GM12874 (cell line): ENCODE measurements at regions not wholly inside any gene's neighbourhood (a gene's known extent, or its start where the extent isn't known, plus 50 kb on each side); places are given as distances from the start of the nearest gene placed in this dataset.

ENCODE experiments used
- TF ChIP-seq, protein P1 (sequence below): IDR thresholded peaks from 2 replicates; pipeline ENCODE4 v1.5.1; 2011; ENCODE audit warnings: low read depth, mild to moderate bottlenecking, control low read depth, low read length, moderate library complexity; ENCODE audit not compliant: insufficient read depth

GRCh38 chr18:45379903-45380302 is 235.4 kb upstream of the SLC14A2 start:
- TF ChIP-seq, protein P1, sequence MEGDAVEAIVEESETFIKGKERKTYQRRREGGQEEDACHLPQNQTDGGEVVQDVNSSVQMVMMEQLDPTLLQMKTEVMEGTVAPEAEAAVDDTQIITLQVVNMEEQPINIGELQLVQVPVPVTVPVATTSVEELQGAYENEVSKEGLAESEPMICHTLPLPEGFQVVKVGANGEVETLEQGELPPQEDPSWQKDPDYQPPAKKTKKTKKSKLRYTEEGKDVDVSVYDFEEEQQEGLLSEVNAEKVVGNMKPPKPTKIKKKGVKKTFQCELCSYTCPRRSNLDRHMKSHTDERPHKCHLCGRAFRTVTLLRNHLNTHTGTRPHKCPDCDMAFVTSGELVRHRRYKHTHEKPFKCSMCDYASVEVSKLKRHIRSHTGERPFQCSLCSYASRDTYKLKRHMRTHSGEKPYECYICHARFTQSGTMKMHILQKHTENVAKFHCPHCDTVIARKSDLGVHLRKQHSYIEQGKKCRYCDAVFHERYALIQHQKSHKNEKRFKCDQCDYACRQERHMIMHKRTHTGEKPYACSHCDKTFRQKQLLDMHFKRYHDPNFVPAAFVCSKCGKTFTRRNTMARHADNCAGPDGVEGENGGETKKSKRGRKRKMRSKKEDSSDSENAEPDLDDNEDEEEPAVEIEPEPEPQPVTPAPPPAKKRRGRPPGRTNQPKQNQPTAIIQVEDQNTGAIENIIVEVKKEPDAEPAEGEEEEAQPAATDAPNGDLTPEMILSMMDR, result no peak

DNA sequence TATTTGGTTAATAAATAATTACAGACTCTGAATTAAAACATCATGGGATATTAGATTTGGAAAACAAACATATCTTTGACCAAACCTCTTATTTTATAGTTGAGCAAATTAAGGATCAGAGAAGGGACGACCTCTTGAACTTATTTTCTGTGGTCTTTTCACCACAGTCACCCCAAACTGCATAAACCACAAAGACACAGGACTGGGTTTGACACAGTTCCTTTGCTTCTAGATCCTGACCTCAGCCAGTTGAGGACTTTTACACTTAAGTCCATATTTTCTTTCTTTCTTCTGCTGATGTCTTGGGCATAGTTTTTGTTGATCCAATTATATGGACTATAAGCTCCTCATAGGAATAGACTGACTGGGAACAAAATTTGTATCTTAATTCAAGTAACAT is 234.0 kb upstream of the SLC14A2 start:
- TF ChIP-seq, protein P1, result no peak

DNA sequence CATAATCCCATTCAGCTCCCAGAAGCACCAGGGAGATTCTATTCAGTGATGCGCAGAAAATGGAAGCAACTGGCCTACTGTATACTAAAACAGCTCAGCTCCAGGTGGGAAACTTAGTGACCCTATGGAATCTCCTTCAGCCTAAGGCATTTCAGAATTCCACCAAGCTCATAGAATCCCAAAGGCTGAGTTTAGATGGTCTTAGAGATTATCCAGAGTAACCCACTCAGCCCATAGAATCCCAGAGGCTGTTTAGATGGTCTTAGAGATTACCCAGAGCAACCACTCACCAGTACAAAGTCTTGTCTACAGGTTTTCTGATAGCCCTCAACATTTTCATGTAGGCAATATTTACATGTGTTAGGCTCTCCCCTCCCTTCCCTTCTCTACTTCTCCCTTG is 232.0 kb upstream of the SLC14A2 start:
- TF ChIP-seq, protein P1, result no peak

DNA sequence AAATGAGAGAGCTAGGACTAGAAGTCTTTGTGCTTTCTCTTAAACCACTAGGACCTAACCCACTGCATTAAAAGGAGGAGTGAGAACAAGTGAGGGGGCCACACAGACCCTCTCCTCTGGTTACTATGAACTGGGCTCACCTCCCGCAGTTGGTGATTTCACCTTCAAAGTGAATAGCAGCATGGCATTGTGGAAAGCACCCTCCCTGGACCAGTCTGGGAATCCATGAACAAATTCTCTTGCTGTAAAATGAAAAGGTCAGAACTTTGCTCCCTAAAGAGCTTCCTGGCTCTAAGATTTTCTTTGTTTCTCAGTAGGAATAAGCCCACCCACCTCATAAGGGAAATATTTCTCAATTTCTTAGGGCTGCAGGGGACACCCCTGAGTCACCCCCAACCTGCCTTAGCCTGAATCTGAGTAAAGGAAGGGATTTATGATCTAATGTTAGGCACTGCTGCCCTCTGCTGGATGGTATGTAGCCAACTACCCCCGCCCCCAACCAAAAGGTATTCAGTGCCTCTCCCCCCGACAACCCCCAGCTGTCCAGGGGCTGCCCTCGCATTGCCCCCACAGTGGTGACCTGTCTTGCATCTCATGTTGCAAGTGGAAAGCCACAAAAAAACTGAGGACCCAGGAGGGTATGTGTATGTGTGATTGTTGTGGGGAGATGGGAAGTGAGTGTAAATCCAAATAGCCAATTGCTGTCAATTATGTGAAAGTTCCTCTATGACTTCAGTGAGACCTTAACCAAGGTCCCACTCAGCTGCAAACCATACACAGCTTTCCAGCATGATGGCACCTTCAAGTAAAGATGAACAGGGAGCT is 230.9 kb upstream of the SLC14A2 start:
- TF ChIP-seq, protein P1, result peak; percentile 75

GRCh38 chr18:45384962-45385315 is 230.3 kb upstream of the SLC14A2 start:
- TF ChIP-seq, protein P1, result no peak

DNA sequence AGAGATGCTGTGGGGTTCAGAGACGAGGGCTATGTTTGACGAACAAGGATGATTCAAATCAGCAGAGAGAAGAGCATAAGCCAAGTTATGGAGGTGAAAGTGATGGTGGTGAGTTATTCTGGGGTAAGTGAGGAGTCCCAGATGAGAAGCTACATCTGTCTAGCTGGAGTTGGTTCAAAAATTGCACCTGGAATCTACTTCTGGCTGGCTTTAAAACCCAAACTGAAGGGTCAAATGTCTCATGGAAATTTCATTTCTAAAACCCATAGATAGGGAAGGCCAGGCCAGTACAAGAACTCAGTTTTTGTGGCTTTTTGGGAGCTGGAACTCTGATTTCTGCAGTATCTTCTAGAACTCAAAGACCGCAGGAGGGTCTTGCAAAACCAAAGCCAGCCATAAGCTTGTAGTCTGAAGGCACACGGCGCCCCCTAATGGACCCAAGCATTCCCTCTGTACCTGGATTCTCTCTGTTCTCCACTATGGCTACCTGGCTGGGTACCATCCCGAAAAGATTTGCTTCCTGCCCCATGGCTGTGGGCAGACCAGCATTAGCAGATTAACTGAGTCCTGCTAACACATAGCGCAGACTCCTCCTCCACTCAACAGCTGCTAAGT is 229.1 kb upstream of the SLC14A2 start:
- TF ChIP-seq, protein P1, result peak; percentile 66

DNA sequence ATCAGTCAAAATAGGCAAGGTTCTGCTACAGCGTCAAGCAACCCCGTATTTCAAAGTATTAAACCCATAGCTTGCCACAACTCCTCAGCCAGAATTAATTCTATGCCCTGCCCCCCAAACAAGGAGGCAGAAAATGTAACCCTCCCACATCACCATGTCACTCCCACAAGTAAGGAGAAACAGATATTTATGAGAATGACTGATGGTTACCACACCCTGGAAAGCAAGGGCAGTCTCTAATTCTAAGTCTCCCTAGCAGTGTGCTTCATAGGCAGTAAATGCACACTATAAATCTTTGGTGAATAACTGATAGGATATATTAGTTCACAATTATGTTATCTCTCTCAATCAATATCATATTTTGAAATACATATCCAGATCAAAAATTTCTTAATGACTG is 228.0 kb upstream of the SLC14A2 start:
- TF ChIP-seq, protein P1, result no peak
